ENCODE measurements at regions not wholly inside any gene's neighbourhood (a gene's known extent, or its start where the extent isn't known, plus 50 kb on each side); places are given as distances from the start of the nearest gene placed in this dataset.

DNA sequence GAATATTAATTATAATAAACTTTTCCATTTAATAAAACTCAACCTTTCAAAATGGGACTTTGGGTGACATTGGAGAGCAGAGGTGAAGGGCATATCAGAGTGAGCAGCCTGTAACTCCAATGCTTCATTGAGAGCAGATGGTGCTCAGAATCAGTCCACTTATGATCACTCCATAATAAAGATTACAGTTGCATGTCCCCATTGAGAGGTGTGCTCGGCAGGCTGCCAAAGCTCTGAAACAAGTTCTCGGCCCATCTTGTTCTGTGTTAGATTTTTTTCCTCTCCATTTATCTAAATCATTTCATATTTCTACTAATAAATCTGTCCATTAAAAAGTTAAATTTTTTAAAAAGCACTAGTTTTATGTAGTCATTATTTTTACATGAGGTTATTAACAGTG lies 1786.4 kb upstream of the WWC1 start:
- TF ChIP-seq EZH2 (IDR thresholded peaks at IDR 0.05; ENCODE audit: borderline replicate concordance, insufficient read depth, low read length, poor library complexity, severe bottlenecking) (no peak), EP300 (conservative IDR thresholded peaks at IDR 0.05; ENCODE audit: poor library complexity, severe bottlenecking) (no peak), POLR2AphosphoS5 (IDR thresholded peaks at IDR 0.05) (no peak), TAF1 (IDR thresholded peaks at IDR 0.05; ENCODE audit: low read depth) (no peak), SMC3 (conservative IDR thresholded peaks at IDR 0.05; ENCODE audit: poor library complexity) (no peak), RAD21 (conservative IDR thresholded peaks at IDR 0.05) (no peak), MXI1 (conservative IDR thresholded peaks at IDR 0.05; ENCODE audit: poor library complexity, severe bottlenecking) (no peak)
- TF ChIP-seq, protein P1, sequence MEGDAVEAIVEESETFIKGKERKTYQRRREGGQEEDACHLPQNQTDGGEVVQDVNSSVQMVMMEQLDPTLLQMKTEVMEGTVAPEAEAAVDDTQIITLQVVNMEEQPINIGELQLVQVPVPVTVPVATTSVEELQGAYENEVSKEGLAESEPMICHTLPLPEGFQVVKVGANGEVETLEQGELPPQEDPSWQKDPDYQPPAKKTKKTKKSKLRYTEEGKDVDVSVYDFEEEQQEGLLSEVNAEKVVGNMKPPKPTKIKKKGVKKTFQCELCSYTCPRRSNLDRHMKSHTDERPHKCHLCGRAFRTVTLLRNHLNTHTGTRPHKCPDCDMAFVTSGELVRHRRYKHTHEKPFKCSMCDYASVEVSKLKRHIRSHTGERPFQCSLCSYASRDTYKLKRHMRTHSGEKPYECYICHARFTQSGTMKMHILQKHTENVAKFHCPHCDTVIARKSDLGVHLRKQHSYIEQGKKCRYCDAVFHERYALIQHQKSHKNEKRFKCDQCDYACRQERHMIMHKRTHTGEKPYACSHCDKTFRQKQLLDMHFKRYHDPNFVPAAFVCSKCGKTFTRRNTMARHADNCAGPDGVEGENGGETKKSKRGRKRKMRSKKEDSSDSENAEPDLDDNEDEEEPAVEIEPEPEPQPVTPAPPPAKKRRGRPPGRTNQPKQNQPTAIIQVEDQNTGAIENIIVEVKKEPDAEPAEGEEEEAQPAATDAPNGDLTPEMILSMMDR (IDR thresholded peaks at IDR 0.05; ENCODE audit: poor library complexity, severe bottlenecking): no peak
- TF ChIP-seq, protein P2, sequence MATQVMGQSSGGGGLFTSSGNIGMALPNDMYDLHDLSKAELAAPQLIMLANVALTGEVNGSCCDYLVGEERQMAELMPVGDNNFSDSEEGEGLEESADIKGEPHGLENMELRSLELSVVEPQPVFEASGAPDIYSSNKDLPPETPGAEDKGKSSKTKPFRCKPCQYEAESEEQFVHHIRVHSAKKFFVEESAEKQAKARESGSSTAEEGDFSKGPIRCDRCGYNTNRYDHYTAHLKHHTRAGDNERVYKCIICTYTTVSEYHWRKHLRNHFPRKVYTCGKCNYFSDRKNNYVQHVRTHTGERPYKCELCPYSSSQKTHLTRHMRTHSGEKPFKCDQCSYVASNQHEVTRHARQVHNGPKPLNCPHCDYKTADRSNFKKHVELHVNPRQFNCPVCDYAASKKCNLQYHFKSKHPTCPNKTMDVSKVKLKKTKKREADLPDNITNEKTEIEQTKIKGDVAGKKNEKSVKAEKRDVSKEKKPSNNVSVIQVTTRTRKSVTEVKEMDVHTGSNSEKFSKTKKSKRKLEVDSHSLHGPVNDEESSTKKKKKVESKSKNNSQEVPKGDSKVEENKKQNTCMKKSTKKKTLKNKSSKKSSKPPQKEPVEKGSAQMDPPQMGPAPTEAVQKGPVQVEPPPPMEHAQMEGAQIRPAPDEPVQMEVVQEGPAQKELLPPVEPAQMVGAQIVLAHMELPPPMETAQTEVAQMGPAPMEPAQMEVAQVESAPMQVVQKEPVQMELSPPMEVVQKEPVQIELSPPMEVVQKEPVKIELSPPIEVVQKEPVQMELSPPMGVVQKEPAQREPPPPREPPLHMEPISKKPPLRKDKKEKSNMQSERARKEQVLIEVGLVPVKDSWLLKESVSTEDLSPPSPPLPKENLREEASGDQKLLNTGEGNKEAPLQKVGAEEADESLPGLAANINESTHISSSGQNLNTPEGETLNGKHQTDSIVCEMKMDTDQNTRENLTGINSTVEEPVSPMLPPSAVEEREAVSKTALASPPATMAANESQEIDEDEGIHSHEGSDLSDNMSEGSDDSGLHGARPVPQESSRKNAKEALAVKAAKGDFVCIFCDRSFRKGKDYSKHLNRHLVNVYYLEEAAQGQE (IDR thresholded peaks at IDR 0.05; ENCODE audit: borderline replicate concordance): no peak
